ENCODE measurements at regions not wholly inside any gene's neighbourhood (a gene's known extent, or its start where the extent isn't known, plus 50 kb on each side); places are given as distances from the start of the nearest gene placed in this dataset.
"Not testable (repeated sequence)": the region's sequence is repeated elsewhere in the genome, so short reads cannot be mapped to it uniquely, and the experiment has no call there.

DNA sequence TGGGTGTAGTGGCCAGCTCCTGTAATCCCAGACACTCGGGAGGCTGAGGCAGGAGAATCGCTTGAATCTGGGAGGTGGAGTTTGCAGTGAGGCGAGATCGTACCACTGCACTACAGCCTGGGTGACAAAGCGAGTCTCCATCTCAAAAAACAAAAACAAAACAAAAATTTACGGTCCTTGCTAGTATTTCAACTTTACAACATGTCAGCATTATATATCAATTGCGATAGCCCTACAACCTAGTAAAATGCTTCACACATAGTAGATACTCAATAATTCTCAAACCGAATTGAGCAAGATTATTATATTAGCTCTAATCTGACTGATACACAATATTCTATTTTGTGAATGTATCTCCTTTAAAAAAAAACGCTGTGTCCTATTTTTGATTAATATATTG lies 1411.0 kb upstream of the WWC1 start:
- no peak for DNase-seq (ENCODE audit: low spot score)

DNA sequence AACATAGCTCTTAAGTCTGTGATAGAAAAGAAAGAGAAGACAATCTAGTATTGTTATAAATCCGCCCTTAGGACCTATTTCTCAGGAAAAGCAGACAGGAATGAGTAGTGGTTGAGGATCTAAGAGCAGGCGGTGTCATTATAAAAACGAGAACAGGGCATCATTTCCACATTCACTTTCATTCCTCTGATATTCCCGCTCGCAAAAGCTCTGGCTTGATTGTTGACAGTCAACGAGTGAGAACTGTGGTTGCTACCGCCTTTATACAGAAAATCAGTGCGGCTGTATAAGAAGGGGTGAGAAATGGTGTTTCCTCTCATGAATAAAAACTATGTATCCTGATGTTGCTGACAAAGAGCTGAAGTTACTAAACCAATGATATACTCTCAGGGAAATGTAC lies 1409.6 kb upstream of the WWC1 start:
- DNase-seq (ENCODE audit: low spot score): no peak

DNA sequence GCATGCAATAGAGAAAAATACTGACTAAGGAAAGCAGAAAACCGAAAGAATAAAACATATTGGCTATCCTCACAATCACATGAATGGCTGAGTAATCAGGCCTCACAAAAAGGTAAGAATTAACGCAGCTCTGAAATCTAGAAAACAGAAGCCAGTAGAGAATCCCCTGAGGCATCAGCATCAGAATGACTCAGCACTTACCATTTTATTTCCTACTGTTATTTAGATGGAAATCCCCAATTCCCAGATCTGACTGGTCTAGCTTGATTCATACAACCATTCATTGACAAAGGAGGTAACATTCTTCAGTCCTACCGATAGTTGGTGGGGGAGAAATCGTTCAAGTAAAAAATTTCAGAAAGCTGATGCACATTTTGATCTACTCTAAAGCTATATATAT lies 1408.4 kb upstream of the WWC1 start:
- DNase-seq (ENCODE audit: low spot score): no peak

DNA sequence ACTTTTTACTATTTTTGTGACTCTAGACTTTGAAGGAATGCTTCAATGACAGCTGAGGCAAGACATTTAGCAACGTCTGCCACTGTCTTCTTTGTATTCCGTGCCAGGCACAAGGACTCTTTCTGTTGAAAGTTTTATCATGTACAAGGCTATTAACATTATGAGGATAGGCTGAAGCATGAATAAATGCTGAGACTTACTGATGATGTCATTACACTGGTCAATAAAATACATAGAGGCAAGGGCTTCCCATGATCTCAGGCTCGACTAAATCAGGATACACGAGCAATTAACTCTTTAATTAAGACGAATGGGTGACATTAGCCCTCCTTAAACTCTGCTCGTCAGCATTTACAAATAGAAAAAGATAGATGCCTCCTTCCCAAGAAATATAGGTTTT lies 1393.3 kb upstream of the WWC1 start:
- no peak for DNase-seq (ENCODE audit: low spot score)

DNA sequence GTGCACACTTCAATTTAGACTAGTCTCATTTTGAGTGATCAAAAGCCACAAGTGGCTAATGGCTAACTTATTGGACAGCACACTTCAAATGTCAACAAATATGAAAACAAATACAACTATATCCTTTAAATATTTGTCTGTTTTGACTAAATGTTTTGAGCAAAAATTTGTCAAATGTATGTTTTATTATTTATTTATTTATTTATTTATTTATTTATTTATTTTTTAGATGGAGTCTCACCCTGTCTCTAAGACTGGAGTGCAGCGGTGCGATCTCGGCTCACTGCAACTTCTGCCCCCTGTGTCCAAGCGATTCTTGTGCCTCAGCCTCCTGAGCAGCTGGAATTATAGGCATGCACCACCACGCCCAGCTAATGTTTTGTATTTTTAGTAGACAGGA lies 1392.1 kb upstream of the WWC1 start:
- DNase-seq (ENCODE audit: low spot score): no peak

DNA sequence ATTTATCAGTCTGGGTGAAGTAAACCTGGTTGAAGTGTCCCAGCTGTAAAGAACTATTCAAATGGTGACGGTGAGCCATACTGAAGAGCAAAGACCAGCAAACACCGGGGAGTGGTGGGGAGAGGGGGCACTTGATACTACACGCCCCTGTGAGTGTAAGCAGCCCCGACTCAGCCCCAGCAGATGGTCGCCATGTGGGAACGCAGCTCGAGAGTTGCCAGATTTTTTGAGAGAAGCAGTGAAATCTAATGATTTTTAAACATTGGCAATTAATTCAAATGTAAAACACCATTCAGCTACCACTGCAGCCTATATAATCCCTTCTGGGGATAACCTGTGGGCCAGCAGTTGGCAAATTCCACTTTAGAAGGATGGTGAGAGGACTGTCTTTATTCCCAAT lies 1386.9 kb upstream of the WWC1 start:
- no peak for DNase-seq (ENCODE audit: low spot score)

DNA sequence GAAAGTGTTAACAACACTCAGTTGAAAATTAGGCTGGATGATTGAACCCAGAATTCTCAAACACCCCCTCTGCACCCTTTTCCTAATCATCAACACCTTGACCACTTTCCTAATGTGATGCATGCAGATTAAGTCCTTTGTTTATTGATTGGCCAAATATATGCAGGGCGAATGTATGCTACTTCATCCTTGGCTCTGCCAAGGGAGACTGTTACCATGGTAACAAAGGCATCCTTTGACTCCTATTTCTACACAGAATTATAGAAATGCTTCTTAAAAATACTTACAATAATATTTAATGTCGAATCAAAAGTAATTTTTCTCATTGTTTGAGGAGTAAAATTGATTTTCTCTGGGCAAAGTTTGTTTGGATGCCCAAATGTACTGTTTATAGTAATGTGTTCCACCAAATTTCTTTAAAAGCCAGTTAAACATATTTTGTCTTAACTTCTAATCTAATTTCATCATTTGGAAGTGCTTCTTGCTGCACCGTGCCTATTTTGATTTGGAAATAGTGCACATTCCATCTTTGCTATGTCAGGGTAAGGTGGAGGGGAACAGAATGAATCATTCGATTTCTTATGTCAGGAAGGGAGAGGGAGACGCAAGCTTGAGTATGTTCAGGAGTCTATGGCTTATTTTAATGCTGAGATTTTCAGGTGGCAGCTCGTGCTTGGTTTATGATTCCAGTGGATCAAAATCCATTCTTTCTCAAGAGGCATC lies 1384.3 kb upstream of the WWC1 start:
- DNase-seq (ENCODE audit: low spot score): no peak

DNA sequence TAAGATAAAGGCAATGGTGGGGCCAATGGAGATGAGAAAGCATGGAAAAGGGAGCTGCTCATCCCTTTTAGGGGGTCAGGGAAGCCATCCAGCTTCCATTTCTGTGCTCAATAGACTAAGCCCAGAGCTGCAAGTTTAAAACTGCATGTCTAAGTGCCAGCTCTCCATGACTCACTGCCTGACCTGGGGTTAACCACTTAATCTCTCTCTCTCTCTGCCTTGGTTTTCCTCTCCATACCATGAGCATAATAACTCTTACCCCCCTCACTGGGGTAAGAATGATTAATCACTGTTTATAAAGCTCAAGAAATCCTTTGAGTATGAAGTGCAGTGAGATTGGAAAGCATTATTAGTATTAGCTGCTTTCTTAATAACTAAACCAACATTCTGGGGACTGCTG lies 1382.4 kb upstream of the WWC1 start:
- DNase-seq (ENCODE audit: low spot score): no peak

DNA sequence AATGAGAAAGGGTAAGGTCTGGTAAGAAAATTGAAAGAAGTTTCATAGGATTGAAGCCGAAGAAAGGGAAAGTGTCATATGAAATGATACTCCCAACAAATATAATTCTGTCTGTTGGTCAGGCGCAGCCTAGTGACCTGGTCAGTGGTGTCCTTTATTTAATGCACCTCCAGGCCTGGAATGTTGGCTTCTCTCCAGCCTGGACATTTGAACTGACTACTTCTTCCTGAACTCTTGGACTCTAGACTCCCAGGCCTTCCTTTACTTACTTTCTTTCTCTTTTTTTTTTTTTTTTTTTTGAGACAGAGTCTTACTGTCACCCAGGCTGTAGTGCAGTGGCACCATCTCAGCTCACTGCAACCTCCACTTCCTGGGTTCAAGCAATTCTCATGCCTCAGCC lies 1381.5 kb upstream of the WWC1 start:
- DNase-seq (ENCODE audit: low spot score): no peak

DNA sequence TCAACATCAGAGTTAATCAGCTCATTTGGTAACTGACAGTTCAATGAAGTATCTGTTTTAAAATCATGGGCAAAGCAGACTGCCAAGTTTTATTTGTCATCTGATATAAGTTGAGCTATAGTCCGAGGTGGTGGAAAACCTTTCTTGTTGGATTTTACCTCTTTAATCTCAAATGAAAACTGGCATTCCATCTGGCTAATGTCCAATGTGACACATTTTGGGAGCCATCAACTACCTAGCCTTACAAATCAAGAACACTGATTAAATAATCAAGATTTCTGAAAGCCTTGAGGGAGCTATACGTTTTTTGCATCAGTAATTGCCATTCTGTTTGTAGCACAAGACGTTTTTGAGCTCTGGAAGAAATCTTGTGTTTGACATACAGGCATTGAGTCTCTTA lies 1380.5 kb upstream of the WWC1 start:
- DNase-seq (ENCODE audit: low spot score): no peak

DNA sequence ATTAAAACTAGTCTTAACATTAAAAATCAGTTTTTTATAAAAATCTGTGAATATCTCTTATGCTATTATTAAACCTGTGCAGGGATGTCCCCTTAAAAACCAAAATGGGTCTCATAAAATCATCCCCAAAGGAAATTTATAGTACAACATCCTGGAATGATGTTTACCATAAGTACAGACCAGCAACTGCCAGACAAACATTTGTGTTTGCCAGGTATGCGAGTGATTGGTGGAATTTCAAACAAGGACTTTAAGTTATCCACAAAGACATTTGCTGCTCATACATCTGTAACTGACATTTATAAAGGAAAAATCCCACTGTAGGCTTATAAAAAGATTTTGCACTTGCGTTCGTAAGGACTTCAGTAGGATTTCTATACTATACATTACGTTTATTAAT lies 1375.4 kb upstream of the WWC1 start:
- no peak for DNase-seq (ENCODE audit: low spot score)

DNA sequence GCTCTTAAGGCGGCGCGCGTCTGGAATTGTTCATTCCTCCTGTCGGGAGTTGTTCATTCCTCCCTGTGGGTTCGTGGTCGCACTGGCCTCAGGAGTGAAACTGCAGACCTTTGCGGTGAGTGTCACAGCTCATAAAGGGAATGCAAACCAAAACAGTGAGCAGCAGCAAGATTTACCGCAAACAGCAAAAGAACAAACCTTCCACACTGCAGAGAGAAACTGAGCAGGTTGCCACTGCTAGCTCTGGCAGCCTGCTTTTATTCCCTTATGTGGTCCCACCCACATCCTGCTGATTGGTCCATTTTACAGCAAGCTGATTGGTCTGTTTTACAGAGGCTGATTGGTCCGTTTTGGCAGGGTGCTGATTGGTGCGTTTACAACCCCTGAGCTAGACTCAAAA lies 1365.3 kb upstream of the WWC1 start:
- no peak for DNase-seq (ENCODE audit: low spot score)

DNA sequence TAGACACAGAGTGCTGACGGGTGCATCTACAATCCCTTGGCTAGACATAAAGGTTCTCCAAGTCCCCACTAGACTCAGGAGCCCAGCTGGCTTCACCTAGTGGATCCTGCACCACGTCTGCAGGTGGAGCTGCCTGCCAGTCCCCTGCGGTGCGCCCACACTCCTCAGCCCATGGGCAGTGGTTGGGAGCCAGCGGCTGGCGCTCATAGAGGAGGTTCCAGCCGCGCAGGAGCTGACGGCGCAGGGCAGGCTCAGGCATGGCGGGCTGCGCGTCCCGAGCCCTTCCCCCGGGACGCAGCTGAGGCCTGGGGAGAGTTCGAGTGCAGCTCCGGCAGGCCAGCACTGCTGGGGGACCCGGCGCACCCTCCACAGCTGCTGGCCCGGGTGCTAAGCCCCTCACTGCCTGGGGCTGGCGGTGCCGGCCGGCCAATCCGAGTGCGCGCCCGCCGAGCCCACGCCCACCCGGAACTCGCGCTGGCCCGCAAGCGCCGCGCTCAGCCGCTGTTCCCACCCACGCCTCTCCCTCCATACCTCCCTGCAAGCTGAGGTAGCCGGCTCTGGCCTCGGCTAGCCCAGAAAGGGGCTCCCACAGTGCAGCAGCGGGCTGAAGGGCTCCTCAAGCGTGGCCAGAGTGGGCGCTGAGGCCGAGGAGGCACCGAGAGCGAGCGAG lies 1364.5 kb upstream of the WWC1 start:
- not testable (repeated sequence) for DNase-seq (ENCODE audit: low spot score)

DNA sequence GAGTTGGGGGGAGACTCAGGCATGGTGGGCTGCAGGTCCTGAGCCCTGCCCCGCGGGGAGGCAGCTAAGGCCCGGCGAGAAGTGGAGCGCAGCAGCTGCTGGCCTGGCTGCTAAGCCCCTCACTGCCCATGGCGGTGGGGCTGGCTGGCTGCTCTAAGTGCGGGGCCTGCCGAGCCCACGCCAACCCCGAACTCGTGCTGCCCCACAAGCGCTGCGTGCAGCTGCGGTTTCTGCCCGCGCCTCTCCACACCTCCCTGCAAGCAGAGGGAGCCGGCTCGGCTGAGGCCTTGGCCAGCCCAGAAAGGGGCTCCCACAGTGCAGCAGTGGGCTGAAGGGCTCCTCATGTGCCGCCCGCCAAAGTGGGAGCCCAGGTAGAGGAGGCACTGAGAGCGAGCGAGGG lies 1355.1 kb upstream of the WWC1 start:
- no peak for DNase-seq (ENCODE audit: low spot score)

DNA sequence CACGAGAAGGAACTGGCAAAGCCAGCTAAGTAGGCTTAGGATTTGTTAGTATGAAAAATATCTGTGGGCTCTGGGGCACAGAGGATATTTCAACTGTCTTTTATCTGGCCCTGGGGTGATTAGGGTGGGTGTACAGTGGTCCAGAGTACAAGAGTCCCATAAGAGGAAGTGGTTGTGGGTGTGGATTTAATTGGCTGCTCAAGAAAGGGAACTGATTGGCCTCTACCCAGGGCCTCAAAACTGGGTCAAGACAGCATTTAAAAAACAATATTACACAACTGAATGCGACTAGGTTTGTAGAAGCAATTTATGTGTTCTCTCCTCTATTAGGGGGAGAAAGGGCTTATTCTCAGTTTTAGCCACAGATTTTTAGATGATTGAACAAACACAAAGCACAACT lies 1353.4 kb upstream of the WWC1 start:
- DNase-seq (ENCODE audit: low spot score): no peak

DNA sequence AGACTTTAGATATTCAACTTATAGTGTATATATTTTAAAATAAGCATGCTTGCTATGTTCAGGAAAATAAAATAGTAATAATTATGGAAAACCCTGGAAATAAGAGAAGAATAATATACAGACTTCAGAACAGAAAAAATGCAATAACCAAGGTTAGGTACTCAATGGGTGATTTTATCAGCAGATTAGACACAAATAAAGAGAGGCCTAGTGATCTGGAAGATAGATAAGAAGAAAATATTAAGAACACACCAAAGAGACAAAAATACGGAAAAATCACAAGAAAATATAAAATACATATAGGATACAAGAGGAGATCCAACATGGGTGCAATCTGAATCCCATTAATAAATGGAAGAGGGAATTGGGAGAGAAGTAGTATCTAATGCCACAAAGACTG lies 1348.5 kb upstream of the WWC1 start:
- DNase-seq (ENCODE audit: low spot score): no peak

DNA sequence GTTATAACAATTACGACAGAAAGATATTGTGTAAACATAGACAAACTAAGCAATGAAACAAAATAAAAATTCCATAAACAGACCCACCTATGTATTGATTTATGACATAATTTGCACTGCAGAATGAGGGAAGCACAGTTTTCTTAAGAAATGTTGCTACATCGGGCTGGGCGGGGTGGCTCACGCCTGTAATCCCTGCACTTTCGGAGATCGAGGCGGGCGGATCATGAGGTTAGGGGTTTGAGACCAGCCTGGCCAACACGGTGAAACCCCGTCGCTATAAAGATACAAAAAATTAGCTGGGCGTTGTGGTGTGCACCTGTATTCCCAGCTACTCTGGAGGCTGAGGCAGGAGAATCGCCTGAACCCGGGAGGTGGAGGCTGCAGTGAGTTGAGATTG lies 1344.4 kb upstream of the WWC1 start:
- DNase-seq (ENCODE audit: low spot score): no peak

DNA sequence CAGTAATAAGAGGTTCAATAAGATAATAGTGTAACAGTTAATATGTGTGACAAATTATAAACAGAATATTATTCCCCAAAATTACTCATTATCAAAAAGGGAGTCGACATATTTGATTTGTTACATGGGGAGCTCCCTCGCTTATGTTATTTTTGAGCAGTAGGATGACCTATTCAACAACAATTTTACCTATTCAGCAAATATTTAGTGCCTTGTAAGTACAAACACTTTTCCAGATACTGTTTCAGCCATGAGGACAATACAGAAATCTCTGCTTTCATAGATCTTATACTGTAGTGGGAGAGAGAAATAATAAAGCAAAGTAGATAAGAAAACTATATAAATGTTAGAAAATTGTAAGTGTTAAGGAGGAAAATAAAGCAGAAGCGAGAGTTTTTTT lies 1342.8 kb upstream of the WWC1 start:
- no peak for DNase-seq (ENCODE audit: low spot score)

DNA sequence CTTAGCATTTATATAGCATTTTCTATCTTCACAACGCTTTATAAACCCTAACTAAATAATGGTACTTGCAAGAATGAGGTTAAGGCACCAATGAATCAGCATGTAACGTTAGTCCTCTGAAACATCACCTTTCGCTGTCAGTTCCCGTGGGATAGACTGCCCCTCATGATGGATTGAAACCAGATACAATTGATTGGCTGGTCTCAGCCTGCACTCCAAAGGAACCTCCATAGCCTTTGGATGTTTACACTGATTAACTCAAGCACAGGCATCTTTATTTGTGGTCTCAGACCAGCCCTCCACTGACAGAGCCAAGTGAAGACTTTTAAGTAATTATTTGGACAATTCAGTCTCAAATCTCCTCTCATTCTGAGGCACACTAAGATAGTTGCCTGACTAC lies 1339.4 kb upstream of the WWC1 start:
- DNase-seq (ENCODE audit: low spot score): no peak

DNA sequence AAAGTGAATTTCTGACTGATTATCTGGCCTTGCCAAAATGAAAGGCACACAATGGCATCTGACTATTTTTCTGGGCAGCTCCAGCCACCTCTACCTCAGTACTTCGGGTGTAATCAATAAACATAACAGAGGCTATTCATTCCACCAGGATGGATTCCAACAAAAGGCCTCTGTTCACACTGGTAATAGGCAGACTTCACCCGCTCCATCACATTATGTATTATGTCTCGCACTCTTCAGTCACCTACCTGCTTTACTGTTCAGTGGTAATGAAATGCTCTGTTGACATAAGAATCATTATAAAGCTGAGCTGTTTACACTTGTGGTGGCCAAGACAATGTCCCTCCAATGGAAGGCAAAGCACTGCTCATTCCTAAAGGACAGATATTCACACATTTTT lies 1333.7 kb upstream of the WWC1 start:
- peak; percentile 25 for DNase-seq (ENCODE audit: low spot score)

DNA sequence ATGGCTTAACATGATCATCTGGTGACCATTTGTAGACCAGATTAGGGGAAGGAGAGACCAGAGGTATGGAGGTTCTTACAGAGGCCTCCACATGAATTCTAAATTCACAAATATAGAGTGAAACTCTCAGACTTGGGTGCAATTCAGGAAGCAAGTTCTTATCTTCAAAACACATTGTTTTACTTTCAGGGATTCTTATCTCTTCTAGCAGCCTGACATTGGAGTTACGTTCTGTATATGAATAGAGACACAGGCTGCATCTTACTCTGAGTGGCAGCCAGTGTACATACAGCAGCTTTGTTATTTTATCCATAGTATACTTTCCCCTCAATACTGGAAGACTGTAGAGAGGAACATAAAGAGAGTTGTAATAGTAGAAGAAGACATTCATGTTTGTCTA lies 1331.7 kb upstream of the WWC1 start:
- DNase-seq (ENCODE audit: low spot score): no peak

DNA sequence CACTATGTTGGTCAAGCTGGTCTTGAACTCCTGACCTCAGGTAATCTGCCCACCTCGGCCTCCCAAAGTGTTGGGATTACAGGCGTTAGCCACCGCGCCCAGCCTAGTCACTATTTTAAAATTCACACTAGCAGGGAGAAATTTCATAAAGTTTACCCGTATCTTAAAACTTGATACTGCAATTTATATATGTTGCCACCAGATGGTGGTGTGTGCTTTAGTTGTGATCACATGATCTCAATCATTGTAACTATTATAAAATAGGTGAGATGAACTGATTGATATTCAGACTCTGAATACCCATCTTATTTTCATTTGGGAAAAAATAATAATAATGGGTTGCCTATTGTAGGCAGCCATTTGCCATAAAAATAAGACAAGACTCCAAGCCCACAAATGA lies 1330.4 kb upstream of the WWC1 start:
- peak; percentile 8 for DNase-seq (ENCODE audit: low spot score)

DNA sequence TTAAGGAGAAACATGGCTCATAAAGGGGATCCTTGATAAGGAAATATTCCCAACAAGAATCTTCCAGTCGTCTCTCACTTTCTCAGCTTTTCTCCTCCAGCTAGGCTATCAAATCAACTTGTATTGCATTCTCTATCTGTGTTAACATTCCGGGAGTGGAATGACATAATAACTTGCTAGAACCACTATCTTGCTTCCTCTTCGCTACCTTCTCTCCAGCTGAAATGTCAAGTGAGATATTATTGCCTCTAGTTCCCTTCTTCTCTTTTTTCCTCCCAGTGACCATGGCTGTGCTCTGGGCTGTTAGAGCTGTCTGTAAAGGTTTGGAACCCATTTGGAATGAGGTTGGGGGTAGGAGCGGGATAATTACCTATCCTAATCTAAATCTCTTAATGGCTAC lies 1329.5 kb upstream of the WWC1 start:
- DNase-seq (ENCODE audit: low spot score): no peak

DNA sequence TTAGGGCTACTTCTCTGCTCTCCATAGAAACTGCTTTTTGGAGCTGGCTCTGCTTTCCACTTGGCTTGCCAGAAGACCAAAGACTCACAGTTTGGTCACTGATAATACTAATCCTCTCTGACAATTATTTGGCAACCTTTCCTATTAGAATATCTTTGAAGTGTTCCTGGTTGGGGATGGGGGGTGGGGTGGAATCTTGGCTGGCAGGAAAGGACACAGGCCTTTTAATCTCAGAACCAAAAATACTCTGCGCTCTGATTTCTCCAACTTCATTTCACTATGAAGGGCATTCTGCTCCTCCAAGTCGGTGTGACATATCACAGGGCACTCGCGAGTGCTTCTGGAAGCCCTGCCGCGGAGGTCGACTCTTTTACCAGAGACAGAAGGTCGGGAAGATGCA lies 1329.0 kb upstream of the WWC1 start:
- DNase-seq (ENCODE audit: low spot score): no peak

Measured in SW480 (cell line).